Ishikawa (cell line): ENCODE measurements at regions not wholly inside any gene's neighbourhood (a gene's known extent, or its start where the extent isn't known, plus 50 kb on each side); places are given as distances from the start of the nearest gene placed in this dataset.

Experiments used
- EGR1 ChIP-seq: IDR thresholded peaks from 2 replicates; pipeline ENCODE4 v1.6.1; 2012
- EP300 ChIP-seq: IDR thresholded peaks from 2 replicates; pipeline ENCODE4 v1.6.1; 2012; ENCODE audit warnings: borderline replicate concordance

DNA sequence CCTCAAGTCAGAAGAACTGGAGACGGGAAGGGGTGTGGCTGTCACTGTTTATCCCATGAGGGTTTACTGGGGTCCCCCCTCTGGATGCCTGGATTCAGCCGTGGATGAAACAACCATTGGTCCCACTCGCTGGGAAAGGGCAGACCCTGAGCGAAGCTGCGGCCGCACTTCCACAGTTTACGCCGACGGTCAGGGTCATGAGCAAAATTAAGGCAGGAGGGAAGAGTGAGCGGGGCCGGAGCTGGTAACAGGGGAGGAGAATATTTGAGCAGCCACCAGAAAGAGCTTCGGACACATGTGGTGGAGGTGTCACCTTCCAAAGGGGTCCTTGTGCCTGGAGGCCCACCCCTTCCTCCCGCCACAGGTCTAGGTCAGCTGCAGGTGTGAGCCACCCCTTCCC lies 344.9 kb downstream of the BRD1 start:
- TF ChIP-seq EP300 (no peak), EGR1 (no peak)
